ENCODE measurements at regions not wholly inside any gene's neighbourhood (a gene's known extent, or its start where the extent isn't known, plus 50 kb on each side); places are given as distances from the start of the nearest gene placed in this dataset.

- Histone ChIP-seq H4K5ac (ENCODE audit: insufficient read length, low read depth, low read length) (no peak overlapping the region), H2AK5ac (ENCODE audit: low read depth, low read length) (no peak overlapping the region), H3K4ac (replicated peaks; ENCODE audit: insufficient read length, low read depth, low read length) (no peak overlapping the region), H3K4me1 (replicated peaks in 1 of 4; ENCODE audit: control insufficient read depth in 3 of 4, insufficient read depth in 4 of 4, low read length in 3 of 4) (peaks cover 0 to 3% (median under 1%) of the 10 kb centered on the region in 4 experiments; a peak in 2 of 7 replicates), H3K56ac (replicated peaks; ENCODE audit: insufficient read length, low read depth, low read length) (no peak overlapping the region), H2BK5ac (ENCODE audit: low read depth, low read length) (no peak overlapping the region), H3K79me1 (ENCODE audit: low read depth, low read length) (no peaks in the 10 kb centered on the region), H2AFZ (ENCODE audit: low read length) (0 out of 2 replicates have a peak overlapping the region, but pooled peaks have one; percentile 66), H4K8ac (ENCODE audit: extremely low read depth, insufficient read depth, low read length) (no peak overlapping the region), H3K23me2 (ENCODE audit: low read depth, low read length) (no peaks in the 10 kb centered on the region), H2BK20ac (ENCODE audit: low read length) (no peak overlapping the region), H3K79me2 (ENCODE audit: control insufficient read depth in 1 of 2, insufficient read depth in 2 of 2, low read length in 2 of 2) (no peaks in the 10 kb centered on the region), H3K14ac (ENCODE audit: insufficient read length) (no peak overlapping the region), H3K23ac (ENCODE audit: insufficient read length) (no peak overlapping the region), H3K9ac (replicated peaks in 1 of 4; ENCODE audit: extremely low read depth in 1 of 4, low read depth in 3 of 4, low read length in 3 of 4) (no peak overlapping the region), H2BK12ac (ENCODE audit: low read depth, low read length) (no peak overlapping the region), H2BK15ac (ENCODE audit: low read length) (no peak overlapping the region), H4K91ac (replicated peaks; ENCODE audit: insufficient read length, low read length) (no peak overlapping the region), H3K18ac (ENCODE audit: extremely low read depth, low read length) (no peak overlapping the region), H2BK120ac (replicated peaks; ENCODE audit: low read depth, low read length) (no peak overlapping the region), H3K27me3 (replicated peaks in 1 of 4; ENCODE audit: control insufficient read depth in 3 of 4, extremely low read depth in 1 of 4, insufficient read depth in 3 of 4, low read length in 3 of 4) (no peaks in the 10 kb centered on the region), H3K4me2 (ENCODE audit: insufficient read depth in 1 of 2, low read depth in 2 of 2, low read length in 2 of 2) (no peak overlapping the region), H3K27ac (ENCODE audit: low read depth, low read length) (no peak overlapping the region), H3K9me3 (ENCODE audit: insufficient read depth in 2 of 2, low read depth in 1 of 2, low read length in 1 of 2) (no peaks in the 10 kb centered on the region), H3K36me3 (ENCODE audit: control insufficient read depth in 2 of 4, insufficient read depth in 4 of 4, low read length in 3 of 4) (no peaks in the 10 kb centered on the region), H4K20me1 (replicated peaks in 1 of 2; ENCODE audit: control insufficient read depth in 1 of 2, insufficient read depth in 2 of 2, low read length in 2 of 2) (no peaks in the 10 kb centered on the region), H3K4me3 (ENCODE audit: extremely low read depth in 1 of 4, insufficient read depth in 2 of 4, low read depth in 3 of 4, low read length in 4 of 4) (no peak overlapping the region)
- CTCF ChIA-PET (ENCODE audit: partially characterized antibody) = interaction anchor here (0.7 to 2.3 kb wide), 3 partner anchors 11 to 783 kb away, joined by 3 to 10 read pairs (median 10); no protein-coding TSS in a partner anchor
- POLR2A ChIA-PET (ENCODE audit: partially characterized antibody) = no interaction called here
- FAIRE-seq (no peak), DNase-seq (ENCODE audit: low read depth in 1 of 2, low spot score in 2 of 2) (no peak)
- WGBS, 2 experiments (ENCODE audit: extremely low coverage in 1 of 2, insufficient coverage in 1 of 2, insufficient read length in 1 of 2, insufficient replicate concordance in 2 of 2, low coverage in 1 of 2, low lambda C conversion rate in 2 of 2, missing lambda C conversion rate in 1 of 2) = 97% methylated on average over 2 of the region's 2 CpGs; no CpG with 5 or more reads in 1 of the 2 experiments
- TF ChIP-seq TAF7 (optimal IDR thresholded peaks at IDR 0.05; ENCODE audit: borderline replicate concordance, low read depth, low read length) (no peak), HDAC6 (IDR thresholded peaks at IDR 0.05; ENCODE audit: low read depth, low read length) (no peak), POLR2A (IDR thresholded peaks at IDR 0.05; ENCODE audit: control extremely low read depth in 1 of 2, low read depth in 2 of 2, low read length in 2 of 2) (no peak), POLR2AphosphoS5 (IDR thresholded peaks at IDR 0.05; ENCODE audit: low read depth, low read length) (no peak)
Measured at GRCh38 chr5:101679816-101680215, 616.3 kb downstream of the SLCO4C1 start.

Data from H1 (cell line).